H9 (cell line): ENCODE measurements at regions not wholly inside any gene's neighbourhood (a gene's known extent, or its start where the extent isn't known, plus 50 kb on each side); places are given as distances from the start of the nearest gene placed in this dataset.

ENCODE experiments used
- DNase-seq: peaks from one replicate; pipeline ENCODE4 v3.0.0-alpha.2; 2017
- H2AFZ ChIP-seq: one replicate; pipeline ENCODE4 v1.6.1; 2013; ENCODE audit warnings: mild to moderate bottlenecking, low read length, control low read depth, moderate library complexity
- H2AK5ac ChIP-seq: 2 replicates; pipeline ENCODE4 v1.6.1; 2013; ENCODE audit warnings: low read length, control low read depth, mixed read lengths; ENCODE audit not compliant: insufficient read length
- H2BK120ac ChIP-seq: one replicate; pipeline ENCODE4 v1.6.1; 2013; ENCODE audit warnings: low read depth, mild to moderate bottlenecking, low read length, control low read depth, inconsistent platforms; ENCODE audit not compliant: poor library complexity, severe bottlenecking
- H2BK12ac ChIP-seq: 2 replicates; pipeline ENCODE4 v1.6.1; 2013; ENCODE audit warnings: low read length, control low read depth, mixed read lengths, low read depth; ENCODE audit not compliant: insufficient read length
- H2BK15ac ChIP-seq: 2 replicates; pipeline ENCODE4 v1.6.1; 2013; ENCODE audit warnings: low read depth, low read length, control low read depth
- H2BK20ac ChIP-seq: one replicate; pipeline ENCODE4 v1.6.1; 2013; ENCODE audit warnings: low read depth, mild to moderate bottlenecking, low read length, control low read depth, inconsistent platforms; ENCODE audit not compliant: poor library complexity, severe bottlenecking
- H2BK5ac ChIP-seq: 2 replicates; pipeline ENCODE4 v1.6.1; 2013; ENCODE audit warnings: low read length, control low read depth, mixed read lengths; ENCODE audit not compliant: insufficient read length
- H3K14ac ChIP-seq: 2 replicates; pipeline ENCODE4 v1.6.1; 2013; ENCODE audit warnings: low read length, control low read depth; ENCODE audit not compliant: insufficient read depth
- H3K18ac ChIP-seq: 2 replicates; pipeline ENCODE4 v1.6.1; 2013; ENCODE audit warnings: low read depth, mild to moderate bottlenecking, mixed read lengths, low read length, control low read depth; ENCODE audit not compliant: insufficient read length
- H3K23ac ChIP-seq: 2 replicates; pipeline ENCODE4 v1.6.1; 2013; ENCODE audit warnings: low read length, control low read depth, mixed read lengths, low read depth; ENCODE audit not compliant: insufficient read length
- H3K23me2 ChIP-seq: 2 replicates; pipeline ENCODE4 v1.6.1; 2013; ENCODE audit warnings: low read depth, mild to moderate bottlenecking, mixed read lengths, low read length, control low read depth; ENCODE audit not compliant: insufficient read length, poor library complexity, severe bottlenecking
- H3K27ac ChIP-seq: 2 replicates; pipeline ENCODE4 v1.5.1; 2013; ENCODE audit warnings: low read length, control low read depth, mixed read lengths, low read depth; ENCODE audit not compliant: insufficient read length
- H3K27me3 ChIP-seq: 2 replicates; pipeline ENCODE4 v1.6.1; 2013; ENCODE audit warnings: low read length, control low read depth, inconsistent platforms; ENCODE audit not compliant: insufficient read depth
- H3K4ac ChIP-seq: 2 replicates; pipeline ENCODE4 v1.6.1; 2013; ENCODE audit warnings: low read depth, mild to moderate bottlenecking, control low read depth, inconsistent platforms, low read length, moderate library complexity
- H3K4me1 ChIP-seq: 2 replicates; pipeline ENCODE4 v1.6.1; 2013; ENCODE audit warnings: low read length, control low read depth, inconsistent platforms; ENCODE audit not compliant: insufficient read depth
- H3K4me2 ChIP-seq: 2 replicates; pipeline ENCODE4 v1.6.1; 2013; ENCODE audit warnings: low read length, control low read depth, mixed read lengths; ENCODE audit not compliant: insufficient read length, insufficient read depth
- H3K56ac ChIP-seq: 2 replicates; pipeline ENCODE4 v1.6.1; 2013; ENCODE audit warnings: low read depth, mild to moderate bottlenecking, mixed read lengths, low read length, control low read depth; ENCODE audit not compliant: insufficient read length
- H3K79me1 ChIP-seq: 2 replicates; pipeline ENCODE4 v1.6.1; 2013; ENCODE audit warnings: low read depth, mild to moderate bottlenecking, moderate library complexity, low read length, control low read depth, inconsistent platforms; ENCODE audit not compliant: insufficient read depth, poor library complexity, severe bottlenecking
- H3K79me2 ChIP-seq: 2 replicates; pipeline ENCODE4 v1.6.1; 2013; ENCODE audit warnings: low read length, control low read depth, inconsistent platforms; ENCODE audit not compliant: insufficient read depth
- H3K9ac ChIP-seq: 2 replicates; pipeline ENCODE4 v1.6.1; 2013; ENCODE audit warnings: low read length, control low read depth, mixed read lengths; ENCODE audit not compliant: insufficient read length; ENCODE audit errors: extremely low read depth
- H3K9me3 ChIP-seq: one replicate; pipeline ENCODE4 v1.6.1; 2013; ENCODE audit warnings: low read depth, low read length, inconsistent platforms; ENCODE audit not compliant: control insufficient read depth
- H3T11ph ChIP-seq: one replicate; pipeline ENCODE4 v1.6.1; 2013; ENCODE audit warnings: mild to moderate bottlenecking, low read length, control low read depth, inconsistent platforms
- H4K20me1 ChIP-seq: one replicate; pipeline ENCODE4 v1.6.1; 2013; ENCODE audit not compliant: control insufficient read depth, insufficient read length, insufficient read depth
- H4K5ac ChIP-seq: 2 replicates; pipeline ENCODE4 v1.6.1; 2013; ENCODE audit warnings: low read depth, mild to moderate bottlenecking, mixed read lengths, low read length, control low read depth; ENCODE audit not compliant: insufficient read length
- H4K8ac ChIP-seq: replicated peaks from 2 replicates; pipeline ENCODE4 v1.6.1; 2013; ENCODE audit warnings: low read length, control low read depth, mixed read lengths, low read depth; ENCODE audit not compliant: insufficient read length
- H4K91ac ChIP-seq: 2 replicates; pipeline ENCODE4 v1.6.1; 2013; ENCODE audit warnings: low read depth, mild to moderate bottlenecking, moderate library complexity, mixed read lengths, low read length, control low read depth; ENCODE audit not compliant: insufficient read length
- H3K27ac Mint-ChIP-seq, 3 experiments: 2 replicates in 2 of 3; 3 replicates in 1 of 3; pipeline ENCODE4 v1.8.0; 2020 to 2021; ENCODE audit warnings: mixed read lengths in 3 of 3, mild to moderate bottlenecking in 1 of 3, moderate library complexity in 1 of 3
- H3K27me3 Mint-ChIP-seq: 2 replicates; pipeline ENCODE4 v1.8.0; 2021; ENCODE audit warnings: low read depth, mild to moderate bottlenecking, moderate library complexity, mixed read lengths
- H3K36me3 Mint-ChIP-seq, 3 experiments: 2 replicates in 2 of 3; 3 replicates in 1 of 3; pipeline ENCODE4 v1.8.0; 2020 to 2021; ENCODE audit warnings: low read depth in 3 of 3, mixed read lengths in 3 of 3; ENCODE audit not compliant: insufficient read depth in 1 of 3
- H3K4me1 Mint-ChIP-seq, 2 experiments: 2 replicates each; pipeline ENCODE4 v1.8.0; 2020; ENCODE audit warnings: mixed read lengths in 2 of 2
- H3K4me3 Mint-ChIP-seq, 2 experiments: 2 replicates in 1 of 2; 3 replicates in 1 of 2; pipeline ENCODE4 v1.8.0; 2020 to 2021; ENCODE audit warnings: mild to moderate bottlenecking in 2 of 2, mixed read lengths in 2 of 2, moderate library complexity in 1 of 2
- H3K9me3 Mint-ChIP-seq, 2 experiments: 2 replicates in 1 of 2; 3 replicates in 1 of 2; pipeline ENCODE4 v1.8.0; 2020; ENCODE audit warnings: mild to moderate bottlenecking in 2 of 2, mixed read lengths in 2 of 2, moderate library complexity in 1 of 2
- CTCF ChIP-seq: fragments of 200-600 bp; sonication (generic); conservative IDR thresholded peaks from 3 replicates; pipeline ENCODE4 v1.8.0; 2021; ENCODE audit warnings: antibody characterized with exemption, mild to moderate bottlenecking
- WGBS: extraction: QIAGEN DNeasy Blood & Tissue Kit; methylation state at CpG from one replicate; pipeline ENCODE4 v1.1.7; 2013; ENCODE audit warnings: missing lambda C conversion rate, low lambda C conversion rate, mixed read lengths; ENCODE audit not compliant: insufficient read length; ENCODE audit errors: extremely low coverage; 5-methylcytosine and 5-hydroxymethylcytosine counted together

- Histone ChIP-seq H3K23ac (no peak overlapping the region), H2BK12ac (no peak overlapping the region), H2BK15ac (no peak overlapping the region), H2BK20ac (no peak overlapping the region), H3K4me2 (no peak overlapping the region), H4K91ac (no peak overlapping the region), H3K79me2 (no peaks in the 10 kb centered on the region), H2BK5ac (no peak overlapping the region), H3K27ac (no peak overlapping the region), H3K79me1 (no peaks in the 10 kb centered on the region), H3K4ac (no peak overlapping the region), H4K20me1 (no peaks in the 10 kb centered on the region), H4K8ac (no peak overlapping the region), H3K23me2 (no peaks in the 10 kb centered on the region), H3K14ac (no peak overlapping the region), H3K56ac (no peak overlapping the region), H3K4me1 (no peaks in the 10 kb centered on the region), H2AFZ (no peak overlapping the region), H2AK5ac (no peak overlapping the region), H3T11ph (no peak overlapping the region), H3K9ac (no peak overlapping the region), H3K9me3 (no peaks in the 10 kb centered on the region), H3K27me3 (no peaks in the 10 kb centered on the region), H4K5ac (no peak overlapping the region), H3K18ac (no peak overlapping the region), H2BK120ac (no peak overlapping the region)
- Mint-ChIP-seq H3K4me1 (peaks cover 21 to 24% of the 10 kb centered on the region in 2 experiments), H3K4me3 (no peak overlapping the region), H3K9me3 (peaks cover 0 to 2% of the 10 kb centered on the region in 2 experiments; a peak in 2 of 5 replicates), H3K36me3 (peaks cover 0 to 5% (median 0%) of the 10 kb centered on the region in 3 experiments; a peak in 1 of 7 replicates), H3K27me3 (peaks cover 2% of the 10 kb centered on the region), H3K27ac (no peak overlapping the region)
- no peak for DNase-seq
- TF ChIP-seq CTCF: no peak
- no CpG with 5 or more reads among the region's 2 CpGs for WGBS
Measured at GRCh38 chr9:88229434-88229833, 91.2 kb upstream of the SPATA31C2 start.
